Parathyroid adenoma (tissue), 2 donors: ENCODE measurements at regions not wholly inside any gene's neighbourhood (a gene's known extent, or its start where the extent isn't known, plus 50 kb on each side); places are given as distances from the start of the nearest gene placed in this dataset.
"Not testable (repeated sequence)": the region's sequence is repeated elsewhere in the genome, so short reads cannot be mapped to it uniquely, and the experiment has no call there.

Source experiments
- H2AFZ ChIP-seq: fragments of 300-600 bp; sonication (generic); one replicate; pipeline ENCODE4 v1.7.0; 2017; ENCODE audit warnings: antibody characterized with exemption, mild to moderate bottlenecking
- H3K27ac ChIP-seq: fragments of 300-600 bp; sonication (generic); one replicate; pipeline ENCODE4 v1.7.0; 2017
- H3K27me3 ChIP-seq: fragments of 300-600 bp; sonication (generic); one replicate; pipeline ENCODE4 v1.7.0; 2017; ENCODE audit warnings: low read length; ENCODE audit not compliant: control insufficient read depth, insufficient read depth
- H3K36me3 ChIP-seq: fragments of 300-600 bp; sonication (generic); one replicate; pipeline ENCODE4 v1.7.0; 2017; ENCODE audit warnings: low read length; ENCODE audit not compliant: control insufficient read depth, insufficient read depth
- H3K4me1 ChIP-seq: fragments of 300-600 bp; sonication (generic); one replicate; pipeline ENCODE4 v1.7.0; 2017; ENCODE audit warnings: control low read depth
- H3K4me2 ChIP-seq: fragments of 300-600 bp; sonication (generic); one replicate; pipeline ENCODE4 v1.7.0; 2017; ENCODE audit warnings: low read length
- H3K4me3 ChIP-seq: fragments of 300-600 bp; sonication (generic); one replicate; pipeline ENCODE4 v1.7.0; 2017; ENCODE audit warnings: low read depth, low read length
- H3K79me2 ChIP-seq: fragments of 300-600 bp; sonication (generic); one replicate; pipeline ENCODE4 v1.7.0; 2017; ENCODE audit warnings: control low read depth
- H3K9ac ChIP-seq: fragments of 300-600 bp; sonication (generic); one replicate; pipeline ENCODE4 v1.7.0; 2017; ENCODE audit warnings: mild to moderate bottlenecking
- H3K9me3 ChIP-seq: fragments of 300-600 bp; sonication (generic); one replicate; pipeline ENCODE4 v1.7.0; 2017; ENCODE audit warnings: low read length; ENCODE audit not compliant: control insufficient read depth
- CTCF ChIP-seq: fragments of 300-600 bp; sonication (generic); IDR thresholded peaks from one replicate; pipeline ENCODE4 v1.7.0; 2017; ENCODE audit warnings: antibody characterized with exemption, mild to moderate bottlenecking
- donor health status: primary hyperparathyroidism.

GRCh38 chr2:150208689-150209088, 278.8 kb downstream of the RND3 start:
- Histone ChIP-seq H3K27ac (no peak overlapping the region), H3K4me1 (no peaks in the 10 kb centered on the region), H3K4me3 (no peak overlapping the region), H3K36me3 (no peaks in the 10 kb centered on the region), H3K9ac (no peak overlapping the region), H2AFZ (no peak overlapping the region), H3K79me2 (no peaks in the 10 kb centered on the region), H3K9me3 (no peaks in the 10 kb centered on the region), H3K27me3 (no peaks in the 10 kb centered on the region), H3K4me2 (no peak overlapping the region)
- no peak for TF ChIP-seq CTCF

GRCh38 chr2:150207979-150208378, 279.5 kb downstream of the RND3 start:
- Histone ChIP-seq H3K36me3 (no peaks in the 10 kb centered on the region), H3K27ac (no peak overlapping the region), H3K4me3 (no peak overlapping the region), H3K4me2 (no peak overlapping the region), H3K27me3 (no peaks in the 10 kb centered on the region), H3K4me1 (no peaks in the 10 kb centered on the region), H3K9ac (no peak overlapping the region), H2AFZ (no peak overlapping the region), H3K79me2 (no peaks in the 10 kb centered on the region), H3K9me3 (no peaks in the 10 kb centered on the region)
- no peak for TF ChIP-seq CTCF

GRCh38 chr2:150204451-150204850, 283.0 kb downstream of the RND3 start:
- Histone ChIP-seq H3K9ac (no peak overlapping the region), H3K79me2 (no peaks in the 10 kb centered on the region), H3K27ac (no peak overlapping the region), H3K4me1 (no peaks in the 10 kb centered on the region), H3K9me3 (no peaks in the 10 kb centered on the region), H3K4me2 (no peak overlapping the region), H3K4me3 (no peak overlapping the region), H2AFZ (no peak overlapping the region), H3K36me3 (no peaks in the 10 kb centered on the region), H3K27me3 (no peaks in the 10 kb centered on the region)
- no peak for TF ChIP-seq CTCF

- H3K36me3 ChIP-seq, H3K27ac ChIP-seq, H3K4me3 ChIP-seq, H3K4me2 ChIP-seq, H3K27me3 ChIP-seq, H3K9me3 ChIP-seq, H3K79me2 ChIP-seq, H2AFZ ChIP-seq, H3K9ac ChIP-seq, H3K4me1 ChIP-seq: not testable (repeated sequence)
These were observed 292.7 kb downstream of the RND3 start for GRCh38 chr2:150194816-150195215.

GRCh38 chr2:150192701-150193100, 294.8 kb downstream of the RND3 start:
- H3K79me2 ChIP-seq = no peaks in the 10 kb centered on the region
- H2AFZ ChIP-seq = no peak overlapping the region
- H3K4me1 ChIP-seq = no peaks in the 10 kb centered on the region
- H3K9me3 ChIP-seq = no peaks in the 10 kb centered on the region
- H3K4me3 ChIP-seq = no peak overlapping the region
- H3K27me3 ChIP-seq = no peaks in the 10 kb centered on the region
- H3K27ac ChIP-seq = no peak overlapping the region
- no peaks in the 10 kb centered on the region for H3K36me3 ChIP-seq
- no peak overlapping the region for H3K4me2 ChIP-seq
- H3K9ac ChIP-seq = no peak overlapping the region
- no peak for TF ChIP-seq CTCF
